ENCODE measurements at regions not wholly inside any gene's neighbourhood (a gene's known extent, or its start where the extent isn't known, plus 50 kb on each side); places are given as distances from the start of the nearest gene placed in this dataset.

DNA sequence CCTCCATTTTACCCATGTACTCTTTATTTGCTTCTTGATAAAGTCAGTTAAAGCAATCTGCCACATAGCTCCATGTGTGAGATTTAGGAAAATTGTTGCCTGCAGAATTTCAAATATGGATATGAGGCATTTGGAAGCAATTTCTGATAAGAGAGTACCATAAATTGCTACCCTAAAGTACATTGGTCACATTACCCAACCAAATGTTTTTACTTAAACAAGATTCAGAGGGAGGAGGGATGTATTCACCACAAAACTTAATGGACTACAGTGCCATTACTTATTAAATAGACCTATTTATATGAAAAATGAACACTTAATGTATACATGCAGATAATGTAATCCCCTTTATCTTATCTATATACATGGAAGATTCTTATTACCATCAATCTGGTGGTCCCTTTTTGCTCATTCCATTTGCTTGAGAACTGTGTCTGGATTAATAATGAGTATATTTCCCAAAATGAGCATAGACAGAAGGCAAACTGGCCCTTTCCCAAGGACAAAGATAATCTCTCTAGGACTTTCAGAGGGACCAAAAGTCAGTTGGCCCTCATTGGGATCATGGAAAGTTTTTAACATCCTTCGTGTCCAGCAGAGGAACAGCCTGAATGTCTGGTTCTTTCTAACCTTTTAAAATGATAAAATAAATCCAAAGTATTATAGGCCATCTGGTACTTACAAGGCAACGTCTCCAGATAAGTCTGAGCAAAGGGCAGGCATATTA lies 526.4 kb downstream of the CBLN4 start:
- TF ChIP-seq CTCF (IDR thresholded peaks at IDR 0.05) (no peak), EZH2 (IDR thresholded peaks at IDR 0.05; ENCODE audit: borderline replicate concordance, insufficient read depth, low read depth, low read length, poor library complexity, severe bottlenecking) (no peak)
